Dendritic cell treated with granulocyte-macrophage colony-stimulating factor and Interleukin-4, amounts not matched to agents 40 ng/mL and 50 ng/mL, for 4 days (primary cell): ENCODE measurements at regions not wholly inside any gene's neighbourhood (a gene's known extent, or its start where the extent isn't known, plus 50 kb on each side); places are given as distances from the start of the nearest gene placed in this dataset.

ENCODE experiments used
- H3K27ac Mint-ChIP-seq: one replicate; pipeline ENCODE4 v1.8.0; 2022; ENCODE audit warnings: mild to moderate bottlenecking, mixed read lengths
- H3K27me3 Mint-ChIP-seq: one replicate; pipeline ENCODE4 v1.8.0; 2022; ENCODE audit warnings: mild to moderate bottlenecking, mixed read lengths
- H3K36me3 Mint-ChIP-seq: one replicate; pipeline ENCODE4 v1.8.0; 2022; ENCODE audit warnings: low read depth, mixed read lengths
- H3K4me1 Mint-ChIP-seq: one replicate; pipeline ENCODE4 v1.8.0; 2022; ENCODE audit warnings: low read depth, mixed read lengths
- H3K4me3 Mint-ChIP-seq: one replicate; pipeline ENCODE4 v1.8.0; 2022; ENCODE audit warnings: mild to moderate bottlenecking, moderate library complexity, mixed read lengths
- H3K9me3 Mint-ChIP-seq: one replicate; pipeline ENCODE4 v1.8.0; 2022; ENCODE audit warnings: mixed read lengths
- intact Hi-C: fragments of 100-400 bp; cut with micrococcal nuclease; formaldehyde crosslinking; loops from one replicate; pipeline ENCODE4 v1.15.0; 2022

DNA sequence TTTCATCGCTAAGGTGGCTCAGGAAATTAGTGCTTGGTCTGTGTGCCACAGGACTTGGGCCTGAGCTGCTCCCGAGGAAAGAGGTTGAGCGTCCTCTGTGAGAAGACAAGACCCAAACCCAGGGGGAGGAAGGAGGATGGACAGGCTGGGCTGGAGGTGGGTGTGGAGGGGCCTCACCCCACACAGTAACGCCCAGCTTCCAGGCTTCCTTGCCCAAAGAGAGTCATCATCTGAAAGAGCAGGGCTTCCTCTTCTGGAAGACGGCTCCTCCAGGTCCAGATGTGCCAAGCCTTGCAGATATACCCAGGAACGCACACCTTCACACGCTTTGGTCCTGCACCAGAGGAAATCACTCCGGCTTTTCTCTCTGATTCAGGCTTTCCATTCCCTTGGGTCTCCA, 127.8 kb upstream of the MGMT start:
- H3K9me3 Mint-ChIP-seq = no peaks in the 10 kb centered on the region
- H3K27me3 Mint-ChIP-seq = peaks cover 3% of the 10 kb centered on the region
- H3K27ac Mint-ChIP-seq = no peak overlapping the region
- no peaks in the 10 kb centered on the region for H3K36me3 Mint-ChIP-seq
- intact Hi-C loops = no loop called here
- H3K4me1 Mint-ChIP-seq = no peaks in the 10 kb centered on the region
- no peak overlapping the region for H3K4me3 Mint-ChIP-seq

DNA sequence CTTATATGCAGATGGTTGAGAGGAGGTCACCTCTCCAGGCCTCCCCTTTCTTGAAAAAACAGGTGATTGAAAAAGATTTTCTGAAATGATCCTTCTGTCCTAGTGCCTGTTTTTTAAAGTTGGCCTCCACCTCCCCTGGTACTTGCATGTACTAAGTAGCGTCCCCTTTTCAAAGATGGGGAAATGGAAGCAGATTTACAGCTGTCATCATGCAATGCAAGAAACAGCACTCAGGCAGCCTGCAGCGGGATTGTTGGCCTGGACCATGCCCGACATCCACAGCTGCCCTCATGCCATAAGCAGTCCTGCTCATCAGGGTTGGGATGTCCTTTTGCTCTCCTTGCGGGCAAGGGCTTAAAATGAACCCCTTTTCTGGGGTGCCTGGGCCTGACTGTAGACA, 127.2 kb upstream of the MGMT start:
- no peak overlapping the region for H3K4me3 Mint-ChIP-seq
- no peak overlapping the region for H3K27ac Mint-ChIP-seq
- intact Hi-C loops = no loop called here
- H3K4me1 Mint-ChIP-seq = no peaks in the 10 kb centered on the region
- H3K36me3 Mint-ChIP-seq = no peaks in the 10 kb centered on the region
- no peaks in the 10 kb centered on the region for H3K27me3 Mint-ChIP-seq
- no peaks in the 10 kb centered on the region for H3K9me3 Mint-ChIP-seq

DNA sequence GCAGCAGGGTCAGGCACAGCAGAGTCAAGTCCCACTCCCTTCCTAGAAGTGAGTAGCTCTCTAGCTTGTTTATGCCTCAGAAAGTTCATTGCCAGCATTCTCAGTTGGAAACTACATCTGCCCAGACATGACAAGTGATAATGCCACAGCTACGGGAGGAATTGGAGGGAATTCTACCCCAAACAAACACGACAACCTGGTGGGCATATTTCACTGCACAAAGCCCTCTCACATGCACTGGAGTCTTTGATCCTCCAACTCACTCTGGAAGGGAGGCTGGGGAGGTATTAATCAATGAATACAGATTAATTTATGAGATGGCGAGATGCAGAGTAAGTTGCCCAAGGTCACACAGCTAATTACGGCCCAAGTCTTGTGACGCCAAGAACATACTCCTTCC, 126.0 kb upstream of the MGMT start:
- intact Hi-C loops = no loop called here
- Mint-ChIP-seq H3K4me3 (no peak overlapping the region), H3K27ac (no peak overlapping the region), H3K4me1 (no peaks in the 10 kb centered on the region), H3K27me3 (no peaks in the 10 kb centered on the region), H3K9me3 (no peaks in the 10 kb centered on the region), H3K36me3 (no peaks in the 10 kb centered on the region)

DNA sequence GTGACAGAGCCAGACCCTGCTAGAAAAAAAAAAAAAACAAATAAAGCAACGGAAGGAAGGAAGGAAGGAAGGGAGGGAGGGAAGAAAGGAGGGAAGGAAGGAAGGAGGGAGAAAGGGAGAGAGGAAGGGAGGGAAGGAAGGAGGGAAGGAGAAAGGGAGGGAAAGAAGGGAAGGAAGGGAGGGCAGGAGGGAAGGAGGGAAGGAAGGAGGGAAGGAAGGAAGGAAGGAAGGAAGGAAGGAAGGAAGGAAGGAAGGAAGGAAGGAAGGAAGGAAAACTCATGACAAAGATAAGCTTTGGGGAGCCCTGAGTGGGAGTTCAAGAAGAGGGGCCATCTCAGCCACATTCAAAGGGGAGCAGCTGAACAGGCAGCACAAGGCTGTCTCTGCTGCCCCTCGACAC, 124.7 kb upstream of the MGMT start:
- intact Hi-C loops = no loop called here
- Mint-ChIP-seq H3K9me3 (no peaks in the 10 kb centered on the region), H3K27ac (no peak overlapping the region), H3K27me3 (no peaks in the 10 kb centered on the region), H3K36me3 (no peaks in the 10 kb centered on the region), H3K4me1 (no peaks in the 10 kb centered on the region), H3K4me3 (no peak overlapping the region)

DNA sequence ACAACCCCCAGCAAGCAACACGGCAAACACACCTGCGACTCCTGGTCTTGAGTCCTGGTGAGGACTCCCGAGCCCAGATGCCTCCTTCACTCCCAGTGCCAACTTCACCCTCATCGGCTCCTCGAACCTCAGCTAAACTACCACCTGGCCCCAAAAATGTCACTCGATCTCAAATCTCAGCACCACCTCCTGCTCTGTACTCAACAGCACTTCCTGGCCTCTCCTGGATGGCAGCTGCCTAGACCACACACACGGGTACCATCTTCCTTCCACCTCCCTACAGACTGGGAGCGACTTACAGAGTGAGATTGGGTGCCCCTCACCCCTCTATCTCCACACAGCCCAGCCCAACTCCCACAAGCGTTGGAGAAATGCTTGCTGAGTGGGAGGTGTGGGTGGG, 123.9 kb upstream of the MGMT start:
- no peaks in the 10 kb centered on the region for H3K4me1 Mint-ChIP-seq
- H3K4me3 Mint-ChIP-seq = no peak overlapping the region
- no peaks in the 10 kb centered on the region for H3K36me3 Mint-ChIP-seq
- no peak overlapping the region for H3K27ac Mint-ChIP-seq
- H3K9me3 Mint-ChIP-seq = no peaks in the 10 kb centered on the region
- no peaks in the 10 kb centered on the region for H3K27me3 Mint-ChIP-seq
- intact Hi-C loops = no loop called here

DNA sequence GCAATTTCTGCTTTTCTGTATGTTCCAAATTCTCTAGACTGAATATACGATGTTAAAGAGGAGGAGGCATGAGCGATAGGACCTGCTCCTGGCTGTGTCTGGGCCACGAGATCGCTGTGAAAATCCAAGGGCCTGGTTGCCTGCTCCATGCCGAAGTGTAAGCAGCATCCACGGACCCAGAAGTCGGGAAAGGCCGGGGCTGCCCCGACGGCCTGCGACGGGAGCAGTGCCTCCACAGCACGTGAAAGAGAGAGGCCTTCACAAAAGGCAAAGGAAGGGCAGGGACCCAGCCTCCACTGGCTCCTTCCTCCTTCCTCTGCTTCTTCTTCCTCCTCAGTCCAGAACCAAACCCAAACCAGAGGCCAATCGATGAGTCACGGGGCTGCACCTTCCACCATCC, 122.9 kb upstream of the MGMT start:
- no peaks in the 10 kb centered on the region for H3K4me1 Mint-ChIP-seq
- no peaks in the 10 kb centered on the region for H3K9me3 Mint-ChIP-seq
- H3K27ac Mint-ChIP-seq = no peak overlapping the region
- H3K36me3 Mint-ChIP-seq = no peaks in the 10 kb centered on the region
- intact Hi-C loops = no loop called here
- no peaks in the 10 kb centered on the region for H3K27me3 Mint-ChIP-seq
- H3K4me3 Mint-ChIP-seq = no peak overlapping the region

DNA sequence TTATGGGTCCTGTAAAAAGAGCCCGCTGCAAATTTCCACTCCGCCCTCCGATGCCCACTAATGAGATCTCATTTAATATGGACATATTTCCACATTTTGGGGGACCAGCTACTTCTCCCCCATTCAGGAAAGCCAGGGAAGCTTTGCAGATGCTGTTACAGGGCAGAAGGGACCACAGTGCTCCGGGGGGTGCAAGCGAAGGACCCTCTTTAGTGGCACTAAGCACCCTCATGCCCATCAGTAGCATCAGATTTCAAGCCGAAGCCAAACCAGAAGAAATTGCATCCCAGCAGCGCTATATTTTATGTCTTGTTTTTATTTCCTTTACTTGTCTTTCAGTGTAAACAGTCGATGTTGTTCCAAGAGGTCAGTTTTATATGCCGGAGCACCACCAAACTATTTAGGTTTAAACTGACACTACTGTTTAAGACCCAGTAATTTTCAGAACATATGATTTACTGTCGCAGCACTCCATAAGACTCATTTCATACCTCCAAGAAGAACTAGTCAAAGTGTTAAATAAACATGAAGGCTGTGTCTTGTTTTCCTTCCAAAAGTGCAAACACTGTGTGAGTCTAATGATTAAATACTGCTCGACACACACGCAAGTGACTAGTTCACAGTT, 122.2 kb upstream of the MGMT start:
- Mint-ChIP-seq H3K27me3 (no peaks in the 10 kb centered on the region), H3K4me1 (no peaks in the 10 kb centered on the region), H3K36me3 (no peaks in the 10 kb centered on the region), H3K4me3 (no peak overlapping the region), H3K27ac (no peak overlapping the region), H3K9me3 (no peaks in the 10 kb centered on the region)
- intact Hi-C loops = no loop called here

DNA sequence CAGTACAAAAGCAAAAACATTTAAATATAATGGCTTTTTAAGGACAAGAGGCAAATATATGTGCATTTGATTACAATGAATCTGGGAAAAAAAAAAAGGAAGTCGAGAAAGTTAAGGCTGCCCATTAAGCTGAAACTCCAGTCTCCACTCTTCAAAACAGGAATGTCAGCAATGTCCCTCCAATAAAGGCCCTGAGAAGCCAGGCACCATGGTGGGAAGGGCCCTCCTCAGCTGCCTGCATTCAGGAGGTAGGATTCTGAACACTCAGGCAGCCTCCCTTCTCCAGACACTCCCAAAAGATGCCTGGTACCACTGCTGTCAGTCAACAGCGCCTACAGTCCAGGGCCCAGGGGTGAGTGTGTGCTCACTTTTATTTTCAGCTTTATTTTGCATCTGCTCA, 121.3 kb upstream of the MGMT start:
- H3K36me3 Mint-ChIP-seq = no peaks in the 10 kb centered on the region
- H3K4me3 Mint-ChIP-seq = no peak overlapping the region
- no peaks in the 10 kb centered on the region for H3K27me3 Mint-ChIP-seq
- intact Hi-C loops = no loop called here
- H3K4me1 Mint-ChIP-seq = no peaks in the 10 kb centered on the region
- H3K27ac Mint-ChIP-seq = no peak overlapping the region
- H3K9me3 Mint-ChIP-seq = no peaks in the 10 kb centered on the region

DNA sequence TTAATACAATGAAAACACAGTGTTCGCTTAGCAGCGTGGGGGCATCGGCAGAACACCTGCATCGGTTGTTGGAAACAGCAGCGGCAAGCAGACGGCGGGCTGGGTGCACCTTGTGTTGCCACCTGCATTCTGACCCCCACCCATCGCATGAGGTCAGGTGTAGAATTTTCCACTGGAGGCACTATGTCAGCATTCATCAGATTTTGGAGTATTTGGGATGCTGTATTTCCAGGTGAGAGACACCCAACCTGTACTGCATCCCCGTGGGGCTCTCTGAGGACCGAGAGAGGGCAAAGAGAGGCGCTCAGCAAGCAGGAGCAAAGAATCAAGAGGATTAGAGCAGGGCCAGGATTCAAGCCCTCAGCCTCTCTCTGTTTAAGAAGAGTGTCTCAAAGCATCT, 116.4 kb upstream of the MGMT start:
- Mint-ChIP-seq H3K4me1 (no peaks in the 10 kb centered on the region), H3K36me3 (no peaks in the 10 kb centered on the region), H3K9me3 (no peaks in the 10 kb centered on the region), H3K27me3 (peaks cover 2% of the 10 kb centered on the region), H3K27ac (no peak overlapping the region), H3K4me3 (no peak overlapping the region)
- intact Hi-C loops = no loop called here

DNA sequence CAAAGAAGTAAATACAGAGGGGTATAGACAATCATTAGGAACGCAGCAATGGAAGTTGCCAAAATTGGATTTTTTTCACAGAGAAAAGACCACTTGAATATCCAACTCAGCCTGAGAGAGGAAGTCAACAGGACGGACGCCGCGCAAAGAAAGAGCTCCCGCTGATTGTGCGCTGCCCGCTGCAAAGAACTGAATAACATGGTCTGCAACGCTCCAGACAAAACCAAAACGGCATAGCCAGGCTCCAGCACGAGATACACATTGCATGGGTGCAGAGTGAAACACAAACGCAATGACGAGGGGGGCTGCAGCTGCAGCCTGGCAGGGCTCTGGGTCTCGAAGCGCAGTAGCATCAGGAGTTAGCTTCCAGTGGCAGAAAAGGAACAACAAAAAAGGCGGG, 113.9 kb upstream of the MGMT start:
- no peak overlapping the region for H3K4me3 Mint-ChIP-seq
- H3K4me1 Mint-ChIP-seq = no peaks in the 10 kb centered on the region
- no peaks in the 10 kb centered on the region for H3K36me3 Mint-ChIP-seq
- H3K9me3 Mint-ChIP-seq = no peaks in the 10 kb centered on the region
- H3K27ac Mint-ChIP-seq = no peak overlapping the region
- H3K27me3 Mint-ChIP-seq = peaks cover 2% of the 10 kb centered on the region
- intact Hi-C loops = no loop called here

DNA sequence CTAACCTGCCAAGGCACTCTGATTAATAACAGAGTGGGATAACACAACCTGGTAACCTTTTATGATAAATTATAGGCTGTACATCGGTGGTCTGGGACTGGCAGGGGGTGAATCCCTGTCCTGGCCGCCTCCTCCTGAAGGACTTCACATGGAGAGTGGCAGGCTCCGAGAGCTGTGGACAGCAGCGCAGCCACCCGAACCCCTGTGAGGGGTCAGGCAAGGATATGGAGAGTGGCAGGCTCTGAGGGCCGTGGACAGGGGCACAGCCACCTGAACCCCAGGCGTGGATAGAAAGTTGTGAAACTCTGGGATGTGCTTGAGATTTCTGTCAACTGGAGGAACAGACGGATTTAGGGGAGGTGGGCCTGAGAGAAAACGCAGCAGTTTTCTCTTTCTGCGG, 107.0 kb upstream of the MGMT start:
- no peaks in the 10 kb centered on the region for H3K4me1 Mint-ChIP-seq
- H3K27ac Mint-ChIP-seq = no peak overlapping the region
- intact Hi-C loops = no loop called here
- H3K27me3 Mint-ChIP-seq = peaks cover 2% of the 10 kb centered on the region
- no peak overlapping the region for H3K4me3 Mint-ChIP-seq
- no peaks in the 10 kb centered on the region for H3K9me3 Mint-ChIP-seq
- H3K36me3 Mint-ChIP-seq = no peaks in the 10 kb centered on the region

DNA sequence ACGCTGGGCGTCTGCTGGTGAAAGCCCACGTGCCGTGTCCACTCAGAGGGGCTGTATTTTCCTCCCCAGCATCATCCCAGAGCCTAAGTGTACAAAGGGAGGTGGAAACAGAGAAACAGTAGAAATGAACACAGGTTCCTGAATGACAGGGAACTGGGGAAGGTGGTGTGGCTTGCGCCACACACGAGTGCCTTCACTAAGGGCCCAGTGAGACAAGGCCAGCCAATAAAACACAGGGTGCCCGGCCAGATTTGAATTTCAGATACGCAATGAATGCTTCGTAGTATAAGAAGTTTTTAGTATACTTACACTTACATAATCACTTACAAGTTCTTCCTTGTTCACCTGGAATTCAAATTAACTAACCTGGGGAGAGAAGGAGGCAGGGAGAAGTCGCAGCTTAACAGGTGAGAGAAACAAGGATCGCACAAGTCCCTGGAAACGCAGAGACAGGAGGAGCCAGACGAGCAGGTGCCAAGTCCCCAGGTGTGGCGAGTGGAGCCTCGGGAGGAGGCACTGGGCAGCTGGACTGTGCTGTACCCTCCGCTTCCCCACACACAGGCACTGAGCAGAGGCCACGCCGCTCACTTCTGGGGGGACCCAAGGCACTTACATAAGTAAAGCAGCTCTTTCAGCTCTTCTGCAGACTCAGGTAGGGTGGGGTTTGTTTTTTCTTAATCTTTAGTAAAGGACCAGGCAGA, 105.2 kb upstream of the MGMT start:
- Mint-ChIP-seq H3K36me3 (no peaks in the 10 kb centered on the region), H3K27me3 (peaks cover 2% of the 10 kb centered on the region), H3K9me3 (no peaks in the 10 kb centered on the region), H3K27ac (no peak overlapping the region), H3K4me3 (no peak overlapping the region), H3K4me1 (no peaks in the 10 kb centered on the region)
- intact Hi-C loops = no loop called here

DNA sequence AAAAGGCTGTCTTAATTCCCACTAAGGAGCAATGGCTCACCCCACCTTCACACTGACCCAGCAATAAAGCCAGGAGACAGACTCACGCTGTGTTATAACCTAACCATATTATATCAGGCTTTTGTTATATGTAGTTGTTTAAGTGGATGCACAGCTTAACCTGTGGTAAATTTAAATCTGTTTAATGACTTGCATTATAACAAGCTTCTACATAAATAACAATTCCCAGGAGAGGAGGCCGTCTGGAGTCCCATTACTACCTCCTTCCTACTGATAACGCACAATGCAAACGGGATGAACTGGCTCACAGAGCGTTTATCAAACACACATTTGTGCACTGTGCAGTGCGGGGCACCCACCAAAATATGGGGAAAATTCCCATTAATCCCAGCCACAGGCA, 102.1 kb upstream of the MGMT start:
- H3K27me3 Mint-ChIP-seq = peaks cover 9% of the 10 kb centered on the region
- H3K4me1 Mint-ChIP-seq = no peaks in the 10 kb centered on the region
- intact Hi-C loops = no loop called here
- no peak overlapping the region for H3K27ac Mint-ChIP-seq
- H3K36me3 Mint-ChIP-seq = no peaks in the 10 kb centered on the region
- H3K9me3 Mint-ChIP-seq = no peaks in the 10 kb centered on the region
- H3K4me3 Mint-ChIP-seq = no peak overlapping the region

DNA sequence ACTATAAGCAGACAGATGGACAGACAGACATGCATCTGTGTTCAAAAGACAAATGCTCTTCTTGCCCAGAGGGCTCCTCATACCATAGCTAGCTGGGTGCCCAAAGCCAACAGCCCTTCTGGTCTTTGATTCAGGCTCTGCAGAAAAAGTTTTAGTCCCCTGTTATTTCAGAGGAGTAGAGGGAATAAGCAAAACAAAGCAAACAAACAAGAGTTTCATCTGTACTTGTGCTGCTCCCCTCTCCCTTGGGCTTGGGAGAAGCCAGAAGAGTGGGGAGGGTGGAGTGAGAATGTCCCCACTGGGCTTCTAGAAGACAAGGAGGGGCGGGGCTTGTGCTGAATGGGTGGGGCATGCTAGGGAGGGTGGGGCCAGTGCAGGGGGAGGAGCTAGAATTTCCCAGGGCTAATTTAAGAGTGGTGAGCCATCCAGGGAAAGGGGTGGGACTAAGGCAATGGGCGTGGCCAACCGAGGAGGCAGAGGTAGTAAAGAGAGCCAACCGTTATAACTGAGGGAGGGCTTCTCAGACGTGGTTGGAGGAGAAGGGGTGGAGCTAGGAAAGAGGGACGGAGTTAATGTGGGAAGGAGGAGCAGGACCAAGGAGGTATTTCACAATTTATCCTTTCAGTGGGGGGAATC, 101.2 kb upstream of the MGMT start:
- Mint-ChIP-seq H3K27me3 (peaks cover 11% of the 10 kb centered on the region), H3K27ac (no peak overlapping the region), H3K9me3 (no peaks in the 10 kb centered on the region), H3K4me3 (no peak overlapping the region), H3K4me1 (no peaks in the 10 kb centered on the region), H3K36me3 (no peaks in the 10 kb centered on the region)
- intact Hi-C loops = no loop called here

DNA sequence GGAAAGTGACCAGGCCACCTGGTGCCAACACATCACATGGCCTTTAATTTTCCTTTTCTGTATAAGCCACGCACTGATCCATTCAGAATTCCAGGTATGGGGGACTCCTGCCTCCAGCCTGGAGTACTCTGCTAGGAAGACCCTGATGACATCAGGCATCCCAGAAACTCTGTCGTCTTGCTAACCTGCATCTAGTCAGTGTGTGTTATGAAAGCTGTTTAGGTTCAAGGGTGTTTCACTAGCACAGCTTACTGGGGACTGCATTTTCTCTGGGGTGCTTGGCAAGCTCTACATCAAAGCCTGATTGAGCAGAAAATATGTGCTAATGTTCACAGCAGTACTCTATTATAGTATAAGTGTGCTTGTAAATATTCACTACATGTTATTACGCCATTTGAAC, 100.6 kb upstream of the MGMT start:
- no peaks in the 10 kb centered on the region for H3K9me3 Mint-ChIP-seq
- no peak overlapping the region for H3K4me3 Mint-ChIP-seq
- intact Hi-C loops = no loop called here
- H3K27ac Mint-ChIP-seq = no peak overlapping the region
- peaks cover 15% of the 10 kb centered on the region for H3K27me3 Mint-ChIP-seq
- no peaks in the 10 kb centered on the region for H3K4me1 Mint-ChIP-seq
- H3K36me3 Mint-ChIP-seq = no peaks in the 10 kb centered on the region
